PC-9 (cell line): ENCODE measurements at regions not wholly inside any gene's neighbourhood (a gene's known extent, or its start where the extent isn't known, plus 50 kb on each side); places are given as distances from the start of the nearest gene placed in this dataset.

Experiments used
- BruUV-seq: library from RNA; stranded (reverse); fragments of 400-500 nt; replicated peaks from 2 replicates; lab custom pipeline; 2021; lab: Mats Ljungman, UMichigan
- CTCF ChIA-PET: fragments of 300-600 bp; sonication (Branson Sonifier 250); formaldehyde crosslinking; loops from one replicate; lab custom pipeline; 2022; ENCODE audit warnings: antibody characterized with exemption; lab: Charles Lee
- POLR2A ChIA-PET: fragments of 300-600 bp; sonication (Branson Sonifier 250); formaldehyde crosslinking; loops from one replicate; lab custom pipeline; 2022; ENCODE audit warnings: antibody characterized with exemption; ENCODE audit not compliant: unreplicated experiment; lab: Charles Lee
- DNase-seq, 2 experiments: peaks; one replicate each; pipeline versions ENCODE4 v3.0.0 to v3.0.0-alpha.2; 2015 to 2022; ENCODE audit warnings: mixed read lengths in 1 of 2
- H2AFZ ChIP-seq: fragments of 200-600 bp; sonication (generic); 2 replicates; pipeline ENCODE4 v1.8.1; 2017; ENCODE audit warnings: antibody characterized with exemption
- H3F3A ChIP-seq: fragments of 200-600 bp; sonication (generic); 2 replicates; pipeline ENCODE4 v1.8.1; 2017; ENCODE audit warnings: antibody characterized with exemption, mild to moderate bottlenecking, low read depth; ENCODE audit not compliant: insufficient read depth
- H3K27ac ChIP-seq: fragments of 200-600 bp; sonication (generic); 2 replicates; pipeline ENCODE4 v1.6.1; 2016; ENCODE audit warnings: mixed run types
- H3K27me3 ChIP-seq: fragments of 200-600 bp; sonication (generic); 2 replicates; pipeline ENCODE4 v1.6.1; 2016; ENCODE audit warnings: low read depth, mixed run types; ENCODE audit not compliant: insufficient read depth
- H3K36me3 ChIP-seq: fragments of 200-600 bp; sonication (generic); 2 replicates; pipeline ENCODE4 v1.6.1; 2016; ENCODE audit warnings: low read depth, mixed run types
- H3K4me1 ChIP-seq: fragments of 200-600 bp; sonication (generic); replicated peaks from 2 replicates; pipeline ENCODE4 v1.6.1; 2016; ENCODE audit warnings: mixed run types; ENCODE audit not compliant: insufficient read depth
- H3K4me2 ChIP-seq: fragments of 200-600 bp; sonication (generic); 2 replicates; pipeline ENCODE4 v1.6.1; 2017; ENCODE audit warnings: mixed run types
- H3K4me3 ChIP-seq: fragments of 200-600 bp; sonication (generic); 2 replicates; pipeline ENCODE4 v1.6.1; 2016; ENCODE audit warnings: mixed run types
- H3K79me2 ChIP-seq: fragments of 200-600 bp; sonication (generic); 2 replicates; pipeline ENCODE4 v1.6.1; 2017; ENCODE audit warnings: low read depth, mixed run types
- H3K9me2 ChIP-seq: fragments of 200-600 bp; sonication (generic); 2 replicates; pipeline ENCODE4 v1.8.1; 2017; ENCODE audit warnings: mild to moderate bottlenecking; ENCODE audit not compliant: insufficient read depth
- H3K9me3 ChIP-seq: fragments of 200-600 bp; sonication (generic); 2 replicates; pipeline ENCODE4 v1.8.1; 2016; ENCODE audit warnings: low read depth; ENCODE audit not compliant: insufficient read depth
- H4K20me1 ChIP-seq: fragments of 200-600 bp; sonication (generic); 2 replicates; pipeline ENCODE4 v1.8.1; 2017; ENCODE audit not compliant: insufficient read depth
- CTCF ChIP-seq: fragments of 200-600 bp; sonication (generic); conservative IDR thresholded peaks from 2 replicates; pipeline ENCODE4 v1.6.1; 2017; ENCODE audit warnings: mixed run types, antibody characterized with exemption, mild to moderate bottlenecking, moderate library complexity
- EZH2 ChIP-seq: fragments of 200-600 bp; sonication (generic); IDR thresholded peaks from 2 replicates; pipeline ENCODE4 v1.8.0; 2017; ENCODE audit warnings: antibody characterized with exemption, low read depth
- intact Hi-C: fragments of 100-400 bp; cut with micrococcal nuclease; formaldehyde crosslinking; loops from one replicate; pipeline ENCODE4 v1.10.0; 2022; ENCODE audit not compliant: unreplicated experiment

- intact Hi-C loops = no loop called here
- no peak for DNase-seq
- Histone ChIP-seq H3F3A (peaks cover 7% of the 10 kb centered on the region), H3K9me2 (no peaks in the 10 kb centered on the region), H3K27me3 (no peaks in the 10 kb centered on the region), H3K27ac (no peak overlapping the region), H3K9me3 (peaks cover 7% of the 10 kb centered on the region), H3K4me1 (peaks cover 10% of the 10 kb centered on the region), H3K36me3 (no peaks in the 10 kb centered on the region), H4K20me1 (no peaks in the 10 kb centered on the region), H2AFZ (no peak overlapping the region), H3K79me2 (no peaks in the 10 kb centered on the region), H3K4me3 (no peak overlapping the region), H3K4me2 (no peak overlapping the region)
- BruUV-seq = no TSS peak
- CTCF ChIA-PET = interaction anchor here (0.5 kb wide), 1 partner anchor 623 kb away, joined by 3 read pairs; no protein-coding TSS in a partner anchor
- POLR2A ChIA-PET = no interaction called here
- TF ChIP-seq CTCF (no peak), EZH2 (no peak)
These were observed 599.3 kb upstream of the KLF4 start for GRCh38 chr9:108088916-108089315.

- H3K79me2 ChIP-seq = no peaks in the 10 kb centered on the region
- no TSS peak for BruUV-seq
- peaks cover 7% of the 10 kb centered on the region for H3K9me3 ChIP-seq
- ChIA-PET CTCF (no interaction called here), POLR2A (no interaction called here)
- DNase-seq = no peak
- no peaks in the 10 kb centered on the region for H3K27me3 ChIP-seq
- H3K4me1 ChIP-seq = no peaks in the 10 kb centered on the region
- no peak overlapping the region for H3K27ac ChIP-seq
- H2AFZ ChIP-seq = no peak overlapping the region
- no peaks in the 10 kb centered on the region for H3K36me3 ChIP-seq
- H4K20me1 ChIP-seq = no peaks in the 10 kb centered on the region
- H3K4me2 ChIP-seq = no peak overlapping the region
- no peak overlapping the region for H3K4me3 ChIP-seq
- no peaks in the 10 kb centered on the region for H3K9me2 ChIP-seq
- no peak for TF ChIP-seq EZH2
- TF ChIP-seq CTCF = no peak
- intact Hi-C loops = no loop called here
- H3F3A ChIP-seq = no peaks in the 10 kb centered on the region
These were observed 598.2 kb upstream of the KLF4 start for GRCh38 chr9:108087781-108088180.

GRCh38 chr9:108086624-108087023, 597.1 kb upstream of the KLF4 start:
- no peak overlapping the region for H3K27ac ChIP-seq
- POLR2A ChIA-PET = no interaction called here
- DNase-seq = no peak
- CTCF ChIA-PET = no interaction called here
- no peak overlapping the region for H2AFZ ChIP-seq
- peaks cover 2% of the 10 kb centered on the region; the same call in 1 of the 2 replicates for H3K9me3 ChIP-seq
- no peaks in the 10 kb centered on the region for H3K27me3 ChIP-seq
- H4K20me1 ChIP-seq = no peaks in the 10 kb centered on the region
- H3K4me1 ChIP-seq = no peaks in the 10 kb centered on the region
- H3K4me2 ChIP-seq = no peak overlapping the region
- H3K9me2 ChIP-seq = no peaks in the 10 kb centered on the region
- BruUV-seq = no TSS peak
- H3K79me2 ChIP-seq = no peaks in the 10 kb centered on the region
- no peaks in the 10 kb centered on the region for H3F3A ChIP-seq
- H3K4me3 ChIP-seq = no peak overlapping the region
- intact Hi-C loops = no loop called here
- no peak for TF ChIP-seq EZH2
- no peak for TF ChIP-seq CTCF
- H3K36me3 ChIP-seq = no peaks in the 10 kb centered on the region
